Hepatocyte (in vitro differentiated cells): ENCODE measurements at regions not wholly inside any gene's neighbourhood (a gene's known extent, or its start where the extent isn't known, plus 50 kb on each side); places are given as distances from the start of the nearest gene placed in this dataset.

ENCODE experiments used
- EZH2 ChIP-seq: fragments of 200-600 bp; sonication (generic); IDR thresholded peaks from 2 replicates; pipeline ENCODE4 v1.6.1; 2016; ENCODE audit warnings: antibody characterized with exemption, mild to moderate bottlenecking, borderline replicate concordance
- TF ChIP-seq, protein P1 (sequence below): fragments of 200-600 bp; sonication (generic); IDR thresholded peaks from 2 replicates; pipeline ENCODE4 v1.5.1; 2016; ENCODE audit warnings: antibody characterized with exemption, mild to moderate bottlenecking; ENCODE audit not compliant: poor library complexity

- TF ChIP-seq, protein P1, sequence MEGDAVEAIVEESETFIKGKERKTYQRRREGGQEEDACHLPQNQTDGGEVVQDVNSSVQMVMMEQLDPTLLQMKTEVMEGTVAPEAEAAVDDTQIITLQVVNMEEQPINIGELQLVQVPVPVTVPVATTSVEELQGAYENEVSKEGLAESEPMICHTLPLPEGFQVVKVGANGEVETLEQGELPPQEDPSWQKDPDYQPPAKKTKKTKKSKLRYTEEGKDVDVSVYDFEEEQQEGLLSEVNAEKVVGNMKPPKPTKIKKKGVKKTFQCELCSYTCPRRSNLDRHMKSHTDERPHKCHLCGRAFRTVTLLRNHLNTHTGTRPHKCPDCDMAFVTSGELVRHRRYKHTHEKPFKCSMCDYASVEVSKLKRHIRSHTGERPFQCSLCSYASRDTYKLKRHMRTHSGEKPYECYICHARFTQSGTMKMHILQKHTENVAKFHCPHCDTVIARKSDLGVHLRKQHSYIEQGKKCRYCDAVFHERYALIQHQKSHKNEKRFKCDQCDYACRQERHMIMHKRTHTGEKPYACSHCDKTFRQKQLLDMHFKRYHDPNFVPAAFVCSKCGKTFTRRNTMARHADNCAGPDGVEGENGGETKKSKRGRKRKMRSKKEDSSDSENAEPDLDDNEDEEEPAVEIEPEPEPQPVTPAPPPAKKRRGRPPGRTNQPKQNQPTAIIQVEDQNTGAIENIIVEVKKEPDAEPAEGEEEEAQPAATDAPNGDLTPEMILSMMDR = no peak
- no peak for TF ChIP-seq EZH2
Observed at GRCh38 chr20:52619101-52619500, 353.1 kb upstream of the TSHZ2 start.
